ENCODE measurements at regions not wholly inside any gene's neighbourhood (a gene's known extent, or its start where the extent isn't known, plus 50 kb on each side); places are given as distances from the start of the nearest gene placed in this dataset.

- no peak for ATAC-seq (ENCODE audit: low read depth)
- H3K4ac ChIP-seq (ENCODE audit: low read depth, low read length), result no peak overlapping the region
- H3K27ac ChIP-seq (ENCODE audit: insufficient read depth, low read length), result no peak overlapping the region
- no peak overlapping the region for H3K23ac ChIP-seq (ENCODE audit: low read depth, low read length)
- no peak overlapping the region for H2BK120ac ChIP-seq (ENCODE audit: low read depth, low read length)
- no peaks in the 10 kb centered on the region for H3K9me1 ChIP-seq (ENCODE audit: insufficient read depth, low read length)
- CTCF ChIA-PET, result no interaction called here
- H4K8ac ChIP-seq (ENCODE audit: low read depth in 2 of 2, low read length in 2 of 2), result no peak overlapping the region
- H3K9me3 ChIP-seq (ENCODE audit: control insufficient read depth, insufficient read depth, low read length), result no peaks in the 10 kb centered on the region
- H3K56ac ChIP-seq (ENCODE audit: extremely low read depth, insufficient read depth, low read length), result no peak overlapping the region
- H3K4me3 ChIP-seq (ENCODE audit: insufficient read depth, low read depth, low read length), result no peak overlapping the region
- H3K36me3 ChIP-seq (ENCODE audit: control insufficient read depth, insufficient read depth, low read length), result no peaks in the 10 kb centered on the region
- no peak overlapping the region for H3K18ac ChIP-seq (ENCODE audit: low read depth, low read length)
- dilution Hi-C loops (cut with HindIII; ENCODE audit: low sequenced_read_pairs, unreplicated experiment), result no loop called here
- H3K4me1 ChIP-seq (ENCODE audit: control insufficient read depth, insufficient read depth, low read length), result no peaks in the 10 kb centered on the region
- no peak for DNase-seq
- H2AK9ac ChIP-seq (replicated peaks; ENCODE audit: low read depth, low read length, poor library complexity), result no peak overlapping the region
- no peak for TF ChIP-seq MAZ (IDR thresholded peaks at IDR 0.05; ENCODE audit: borderline replicate concordance, low read depth, low read length)
- no peak for TF ChIP-seq SMC3 (IDR thresholded peaks at IDR 0.05; ENCODE audit: low read depth, low read length)
- TF ChIP-seq USF2 (IDR thresholded peaks at IDR 0.05; ENCODE audit: low read depth, low read length), result no peak
- TF ChIP-seq NFE2L2 (IDR thresholded peaks at IDR 0.05; ENCODE audit: low read depth, low read length), result no peak
- TF ChIP-seq CEBPB (IDR thresholded peaks at IDR 0.05; ENCODE audit: low read depth, low read length), result no peak
- no peaks in the 10 kb centered on the region for H3K27me3 ChIP-seq (ENCODE audit: control insufficient read depth, insufficient read depth, low read length)
- POLR2A ChIA-PET (ENCODE audit: unreplicated experiment), result no interaction called here
- no peaks in the 10 kb centered on the region for H4K20me1 ChIP-seq (ENCODE audit: insufficient read depth, low read length)
- BruUV-seq (replicated peaks), result no TSS peak
- no peak overlapping the region for H2AFZ ChIP-seq (replicated peaks; ENCODE audit: low read length, poor library complexity)
- intact Hi-C loops (cut with micrococcal nuclease), result no loop called here
- in situ Hi-C loops (cut with MboI; ENCODE audit: low sequenced_read_pairs), result no loop called here
- H3K79me1 ChIP-seq (ENCODE audit: low read depth in 1 of 2, low read length in 2 of 2), result no peaks in the 10 kb centered on the region
- no peak overlapping the region for H2BK15ac ChIP-seq (ENCODE audit: low read depth, low read length)
- no peak overlapping the region for H3K4me2 ChIP-seq (ENCODE audit: low read depth, low read length)
- H4K91ac ChIP-seq (ENCODE audit: insufficient read depth, low read depth, low read length), result no peak overlapping the region
- H2BK20ac ChIP-seq (ENCODE audit: low read depth, low read length), result no peak overlapping the region
- WGBS, 2 experiments (ENCODE audit: extremely low coverage in 2 of 2, insufficient read length in 1 of 2), result no CpG with 5 or more reads among the region's 4 CpGs
- H2AK5ac ChIP-seq (ENCODE audit: low read depth, low read length), result no peak overlapping the region
- H3K14ac ChIP-seq (replicated peaks; ENCODE audit: low read depth, low read length), result no peak overlapping the region
- H2BK5ac ChIP-seq (ENCODE audit: low read depth, low read length, poor library complexity, severe bottlenecking), result no peak overlapping the region
- no peak overlapping the region for H3K9ac ChIP-seq (ENCODE audit: low read depth, low read length)
- no peak overlapping the region for H4K5ac ChIP-seq (ENCODE audit: low read depth, low read length)
These were observed 138.1 kb downstream of the B3GNT2 start for GRCh38 chr2:62334009-62334408.

Data from IMR-90 (cell line).